ENCODE measurements at regions not wholly inside any gene's neighbourhood (a gene's known extent, or its start where the extent isn't known, plus 50 kb on each side); places are given as distances from the start of the nearest gene placed in this dataset.
"Not testable (repeated sequence)": the region's sequence is repeated elsewhere in the genome, so short reads cannot be mapped to it uniquely, and the experiment has no call there.

GRCh38 chr3:159258934-159259333 lies 457.1 kb downstream of the MFSD1 start:
- no peaks in the 10 kb centered on the region for H3K36me3 Mint-ChIP-seq
- H3K27me3 Mint-ChIP-seq (ENCODE audit: low read depth in 2 of 2): no peaks in the 10 kb centered on the region
- no peak overlapping the region for H3K27ac Mint-ChIP-seq
- DNase-seq: no peak
- intact Hi-C loops (cut with micrococcal nuclease): no loop called here
- H3K4me3 Mint-ChIP-seq: no peak overlapping the region
- Histone ChIP-seq H3K4me1 (ENCODE audit: control insufficient read depth, insufficient read depth, low read length) (no peaks in the 10 kb centered on the region), H3K27ac (ENCODE audit: low read length) (no peak overlapping the region), H3K9me3 (ENCODE audit: control insufficient read depth, insufficient read depth, low read length) (no peaks in the 10 kb centered on the region), H3K4me3 (ENCODE audit: low read length) (no peak overlapping the region), H3K27me3 (ENCODE audit: control insufficient read depth, insufficient read depth, low read length) (no peaks in the 10 kb centered on the region), H3K36me3 (ENCODE audit: control insufficient read depth, insufficient read depth, low read length) (no peaks in the 10 kb centered on the region)
- H3K9me3 Mint-ChIP-seq: peaks cover 2 to 3% of the 10 kb centered on the region in 2 donors
- no peak for ATAC-seq
- WGBS (ENCODE audit: insufficient coverage): 56% methylated on average over 2 of the region's 2 CpGs
- TF ChIP-seq CTCF (IDR thresholded peaks at IDR 0.05): no peak
- H3K4me1 Mint-ChIP-seq: no peaks in the 10 kb centered on the region

- H3K36me3 Mint-ChIP-seq: no peaks in the 10 kb centered on the region
- no peaks in the 10 kb centered on the region for H3K36me3 ChIP-seq (ENCODE audit: control insufficient read depth, insufficient read depth, low read length)
- peak in 1 of 2 donors; percentile 61 for DNase-seq
These were observed 458.3 kb downstream of the MFSD1 start for GRCh38 chr3:159260049-159260662.

GRCh38 chr3:159261333-159261732 lies 459.5 kb downstream of the MFSD1 start:
- H3K27ac Mint-ChIP-seq; H3K4me1 ChIP-seq (ENCODE audit: control insufficient read depth, insufficient read depth, low read length); H3K4me1 Mint-ChIP-seq; H3K4me3 Mint-ChIP-seq; DNase-seq; H3K36me3 Mint-ChIP-seq; H3K27me3 Mint-ChIP-seq (ENCODE audit: low read depth in 2 of 2); H3K27ac ChIP-seq (ENCODE audit: low read length); H3K4me3 ChIP-seq (ENCODE audit: low read length); intact Hi-C loops (cut with micrococcal nuclease); H3K9me3 Mint-ChIP-seq; H3K9me3 ChIP-seq (ENCODE audit: control insufficient read depth, insufficient read depth, low read length); H3K36me3 ChIP-seq (ENCODE audit: control insufficient read depth, insufficient read depth, low read length); H3K27me3 ChIP-seq (ENCODE audit: control insufficient read depth, insufficient read depth, low read length); ATAC-seq: not testable (repeated sequence)
- WGBS (ENCODE audit: insufficient coverage): 41% methylated on average over 2 of the region's 4 CpGs

More at GRCh38 chr3:159260049-159260662, 458.3 kb downstream of the MFSD1 start:
- H3K4me1 Mint-ChIP-seq: no peaks in the 10 kb centered on the region
- peaks cover 0 to 3% of the 10 kb centered on the region in 2 donors for H3K9me3 Mint-ChIP-seq
- Histone ChIP-seq H3K4me1 (ENCODE audit: control insufficient read depth, insufficient read depth, low read length) (no peaks in the 10 kb centered on the region), H3K9me3 (ENCODE audit: control insufficient read depth, insufficient read depth, low read length) (no peaks in the 10 kb centered on the region), H3K27me3 (ENCODE audit: control insufficient read depth, insufficient read depth, low read length) (no peaks in the 10 kb centered on the region), H3K4me3 (ENCODE audit: low read length) (no peak overlapping the region), H3K27ac (ENCODE audit: low read length) (no peak overlapping the region)
- no peak overlapping the region for H3K4me3 Mint-ChIP-seq
- no peak overlapping the region for H3K27ac Mint-ChIP-seq
- peak; percentile 39 for TF ChIP-seq CTCF (IDR thresholded peaks at IDR 0.05)
- no peak for ATAC-seq
- H3K27me3 Mint-ChIP-seq (ENCODE audit: low read depth in 2 of 2): no peaks in the 10 kb centered on the region
- WGBS (ENCODE audit: insufficient coverage): 26% methylated on average over 5 of the region's 5 CpGs
- intact Hi-C loops (cut with micrococcal nuclease): no loop called here

GRCh38 chr3:159263750-159264553 lies 462.1 kb downstream of the MFSD1 start:
- peak in 1 of 2 donors; percentile 10 for DNase-seq
- intact Hi-C loops (cut with micrococcal nuclease): no loop called here
- 53% methylated on average over 4 of the region's 6 CpGs for WGBS (ENCODE audit: insufficient coverage)

More at GRCh38 chr3:159263750-159264553, 462.1 kb downstream of the MFSD1 start:
- Histone ChIP-seq H3K36me3 (ENCODE audit: control insufficient read depth, insufficient read depth, low read length) (no peaks in the 10 kb centered on the region), H3K27me3 (ENCODE audit: control insufficient read depth, insufficient read depth, low read length) (no peaks in the 10 kb centered on the region), H3K9me3 (ENCODE audit: control insufficient read depth, insufficient read depth, low read length) (no peaks in the 10 kb centered on the region), H3K4me1 (ENCODE audit: control insufficient read depth, insufficient read depth, low read length) (no peaks in the 10 kb centered on the region), H3K27ac (ENCODE audit: low read length) (no peak overlapping the region), H3K4me3 (ENCODE audit: low read length) (no peak overlapping the region)
- Mint-ChIP-seq H3K27me3 (ENCODE audit: low read depth in 2 of 2) (no peaks in the 10 kb centered on the region), H3K4me1 (no peaks in the 10 kb centered on the region), H3K36me3 (no peaks in the 10 kb centered on the region), H3K9me3 (peaks cover 0 to 3% of the 10 kb centered on the region in 2 donors), H3K4me3 (no peak overlapping the region), H3K27ac (no peak overlapping the region)
- no peak for ATAC-seq
- no peak for TF ChIP-seq CTCF (IDR thresholded peaks at IDR 0.05)

All from natural killer cell (primary cell).